ENCODE measurements at regions not wholly inside any gene's neighbourhood (a gene's known extent, or its start where the extent isn't known, plus 50 kb on each side); places are given as distances from the start of the nearest gene placed in this dataset.

GRCh38 chr12:111155521-111155920 is 213.4 kb downstream of the PHETA1 start (continued):
- TF ChIP-seq, protein P1, sequence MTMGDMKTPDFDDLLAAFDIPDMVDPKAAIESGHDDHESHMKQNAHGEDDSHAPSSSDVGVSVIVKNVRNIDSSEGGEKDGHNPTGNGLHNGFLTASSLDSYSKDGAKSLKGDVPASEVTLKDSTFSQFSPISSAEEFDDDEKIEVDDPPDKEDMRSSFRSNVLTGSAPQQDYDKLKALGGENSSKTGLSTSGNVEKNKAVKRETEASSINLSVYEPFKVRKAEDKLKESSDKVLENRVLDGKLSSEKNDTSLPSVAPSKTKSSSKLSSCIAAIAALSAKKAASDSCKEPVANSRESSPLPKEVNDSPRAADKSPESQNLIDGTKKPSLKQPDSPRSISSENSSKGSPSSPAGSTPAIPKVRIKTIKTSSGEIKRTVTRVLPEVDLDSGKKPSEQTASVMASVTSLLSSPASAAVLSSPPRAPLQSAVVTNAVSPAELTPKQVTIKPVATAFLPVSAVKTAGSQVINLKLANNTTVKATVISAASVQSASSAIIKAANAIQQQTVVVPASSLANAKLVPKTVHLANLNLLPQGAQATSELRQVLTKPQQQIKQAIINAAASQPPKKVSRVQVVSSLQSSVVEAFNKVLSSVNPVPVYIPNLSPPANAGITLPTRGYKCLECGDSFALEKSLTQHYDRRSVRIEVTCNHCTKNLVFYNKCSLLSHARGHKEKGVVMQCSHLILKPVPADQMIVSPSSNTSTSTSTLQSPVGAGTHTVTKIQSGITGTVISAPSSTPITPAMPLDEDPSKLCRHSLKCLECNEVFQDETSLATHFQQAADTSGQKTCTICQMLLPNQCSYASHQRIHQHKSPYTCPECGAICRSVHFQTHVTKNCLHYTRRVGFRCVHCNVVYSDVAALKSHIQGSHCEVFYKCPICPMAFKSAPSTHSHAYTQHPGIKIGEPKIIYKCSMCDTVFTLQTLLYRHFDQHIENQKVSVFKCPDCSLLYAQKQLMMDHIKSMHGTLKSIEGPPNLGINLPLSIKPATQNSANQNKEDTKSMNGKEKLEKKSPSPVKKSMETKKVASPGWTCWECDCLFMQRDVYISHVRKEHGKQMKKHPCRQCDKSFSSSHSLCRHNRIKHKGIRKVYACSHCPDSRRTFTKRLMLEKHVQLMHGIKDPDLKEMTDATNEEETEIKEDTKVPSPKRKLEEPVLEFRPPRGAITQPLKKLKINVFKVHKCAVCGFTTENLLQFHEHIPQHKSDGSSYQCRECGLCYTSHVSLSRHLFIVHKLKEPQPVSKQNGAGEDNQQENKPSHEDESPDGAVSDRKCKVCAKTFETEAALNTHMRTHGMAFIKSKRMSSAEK (CRISPR knock-in tag; IDR thresholded peaks at IDR 0.05; ENCODE audit: borderline replicate concordance) = no peak
- TF ChIP-seq HMGA2 (CRISPR knock-in tag; IDR thresholded peaks at IDR 0.05) (no peak), FOXP1 (CRISPR knock-in tag; IDR thresholded peaks at IDR 0.05; ENCODE audit: borderline replicate concordance) (no peak)
- TF ChIP-seq, protein P2, sequence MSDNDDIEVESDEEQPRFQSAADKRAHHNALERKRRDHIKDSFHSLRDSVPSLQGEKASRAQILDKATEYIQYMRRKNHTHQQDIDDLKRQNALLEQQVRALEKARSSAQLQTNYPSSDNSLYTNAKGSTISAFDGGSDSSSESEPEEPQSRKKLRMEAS (CRISPR knock-in tag; IDR thresholded peaks at IDR 0.05) = no peak

DNA sequence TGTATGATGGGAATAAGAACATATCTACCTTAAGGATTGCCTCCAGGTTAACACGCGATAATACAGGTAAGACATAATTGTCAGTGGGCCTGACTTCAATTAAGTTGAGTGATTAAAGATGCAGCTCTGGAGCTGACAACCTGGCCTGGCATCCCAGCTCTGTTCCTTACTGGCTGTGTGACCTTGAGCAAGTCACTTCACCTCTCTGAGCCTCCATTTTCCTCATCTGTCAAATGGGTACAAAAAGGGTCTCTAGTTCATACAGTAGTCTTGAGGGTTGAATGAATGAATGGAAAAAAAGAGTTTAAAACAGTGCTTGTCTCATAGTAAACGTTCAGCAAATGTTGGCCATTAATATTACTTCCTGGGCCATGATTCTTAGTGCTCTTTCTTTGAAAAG is 213.9 kb downstream of the PHETA1 start:
- CTCF ChIA-PET = no interaction called here
- DNase-seq (ENCODE audit: low spot score) (no peak), ATAC-seq (no peak)
- TF ChIP-seq ZNF317 (CRISPR knock-in tag; IDR thresholded peaks at IDR 0.05; ENCODE audit: borderline replicate concordance, low read depth) = no peak
- TF ChIP-seq CREB1 (CRISPR knock-in tag; IDR thresholded peaks at IDR 0.05) = no peak
- TF ChIP-seq, protein P3, sequence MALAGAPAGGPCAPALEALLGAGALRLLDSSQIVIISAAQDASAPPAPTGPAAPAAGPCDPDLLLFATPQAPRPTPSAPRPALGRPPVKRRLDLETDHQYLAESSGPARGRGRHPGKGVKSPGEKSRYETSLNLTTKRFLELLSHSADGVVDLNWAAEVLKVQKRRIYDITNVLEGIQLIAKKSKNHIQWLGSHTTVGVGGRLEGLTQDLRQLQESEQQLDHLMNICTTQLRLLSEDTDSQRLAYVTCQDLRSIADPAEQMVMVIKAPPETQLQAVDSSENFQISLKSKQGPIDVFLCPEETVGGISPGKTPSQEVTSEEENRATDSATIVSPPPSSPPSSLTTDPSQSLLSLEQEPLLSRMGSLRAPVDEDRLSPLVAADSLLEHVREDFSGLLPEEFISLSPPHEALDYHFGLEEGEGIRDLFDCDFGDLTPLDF (CRISPR knock-in tag; IDR thresholded peaks at IDR 0.05) = no peak
- no peaks in the 10 kb centered on the region for H3K27me3 Mint-ChIP-seq (ENCODE audit: low read depth)
- H3K4me3 Mint-ChIP-seq = no peak overlapping the region
- peaks cover 45% of the 10 kb centered on the region for H3K4me1 Mint-ChIP-seq
- no peaks in the 10 kb centered on the region for H3K36me3 Mint-ChIP-seq
- no peaks in the 10 kb centered on the region for H3K9me3 Mint-ChIP-seq
- H3K27ac Mint-ChIP-seq = no peak overlapping the region
- POLR2A ChIA-PET = interaction anchor here (0.5 kb wide), 1 partner anchor 18 kb away, joined by 3 read pairs; no protein-coding TSS in a partner anchor

DNA sequence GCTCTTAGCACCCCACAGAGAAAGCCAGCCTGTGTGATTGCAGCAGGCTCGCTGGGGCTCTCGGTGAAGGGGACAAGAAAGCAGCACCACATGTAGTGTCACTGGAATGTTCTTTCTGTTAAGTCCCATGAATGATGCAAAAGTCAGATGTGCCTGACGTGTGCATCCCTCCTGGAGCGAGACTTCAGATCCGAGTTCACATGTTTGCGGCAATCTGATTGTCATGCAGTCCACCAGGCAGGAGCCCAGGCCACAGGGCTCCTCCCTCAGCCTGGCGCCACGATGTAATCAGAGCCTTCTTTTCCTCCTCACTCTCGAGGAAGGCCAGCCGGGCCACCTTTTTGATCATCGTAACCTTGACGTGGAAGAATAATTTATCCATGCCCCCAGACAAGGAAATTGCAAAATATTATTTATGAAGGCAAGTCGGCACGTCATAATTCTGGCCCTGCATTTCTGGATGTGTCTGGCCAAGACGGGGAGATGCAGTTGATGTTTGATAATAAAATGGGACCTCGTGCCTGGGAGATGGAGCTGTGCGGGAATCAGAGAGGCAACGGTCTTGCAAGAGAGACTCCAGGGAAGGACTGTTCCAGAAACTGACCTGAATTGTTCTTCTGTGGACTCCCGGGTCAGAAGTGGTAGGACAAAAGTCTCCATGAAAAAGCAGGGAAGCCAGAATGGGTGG is 214.6 kb downstream of the PHETA1 start:
- Mint-ChIP-seq H3K36me3 (no peaks in the 10 kb centered on the region), H3K4me3 (no peak overlapping the region), H3K27ac (no peak overlapping the region; the same call in 1 of the 2 replicates), H3K27me3 (ENCODE audit: low read depth) (no peaks in the 10 kb centered on the region), H3K4me1 (peaks cover 38% of the 10 kb centered on the region), H3K9me3 (no peaks in the 10 kb centered on the region)
- DNase-seq (ENCODE audit: low spot score) = no peak
- ChIA-PET CTCF (no interaction called here), POLR2A (no interaction called here)
- no peak for TF ChIP-seq ELF4 (CRISPR knock-in tag; IDR thresholded peaks at IDR 0.05; ENCODE audit: low read depth)
- TF ChIP-seq ZBTB43 (CRISPR knock-in tag; IDR thresholded peaks at IDR 0.05) = no peak
- TF ChIP-seq MYBL2 (CRISPR knock-in tag; IDR thresholded peaks at IDR 0.05) = no peak
- no peak for TF ChIP-seq AR (CRISPR knock-in tag; IDR thresholded peaks at IDR 0.05)
- peak; percentile 65 for ATAC-seq
